ENCODE measurements at regions not wholly inside any gene's neighbourhood (a gene's known extent, or its start where the extent isn't known, plus 50 kb on each side); places are given as distances from the start of the nearest gene placed in this dataset.

- TF ChIP-seq POLR2AphosphoS5 (IDR thresholded peaks at IDR 0.05; ENCODE audit: low read depth, low read length) (no peak), ZNF274 (IDR thresholded peaks at IDR 0.05; ENCODE audit: low read depth, low read length) (no peak), CTCF (IDR thresholded peaks at IDR 0.05 in 2 of 3, conservative IDR thresholded peaks at IDR 0.05 in 1 of 3; ENCODE audit: borderline replicate concordance in 1 of 3, insufficient read depth in 1 of 3, low read depth in 2 of 3, low read length in 2 of 3) (no peak), EGR1 (IDR thresholded peaks at IDR 0.05; ENCODE audit: low read depth) (no peak), POLR2A (IDR thresholded peaks at IDR 0.05; ENCODE audit: borderline replicate concordance, extremely low read depth, insufficient read depth, insufficient read length) (no peak), EZH2phosphoT487 (IDR thresholded peaks at IDR 0.05; ENCODE audit: borderline replicate concordance) (no peak), CEBPB (IDR thresholded peaks at IDR 0.05; ENCODE audit: low read depth) (no peak), TCF7L2 (IDR thresholded peaks at IDR 0.05; ENCODE audit: borderline replicate concordance, extremely low read depth, insufficient read depth, insufficient read length) (no peak), FOSL1 (IDR thresholded peaks at IDR 0.05; ENCODE audit: low read depth) (no peak), YY1 (IDR thresholded peaks at IDR 0.05; ENCODE audit: extremely low read depth, insufficient replicate concordance, low read depth, low read length) (no peak)
- TF ChIP-seq, protein P1, sequence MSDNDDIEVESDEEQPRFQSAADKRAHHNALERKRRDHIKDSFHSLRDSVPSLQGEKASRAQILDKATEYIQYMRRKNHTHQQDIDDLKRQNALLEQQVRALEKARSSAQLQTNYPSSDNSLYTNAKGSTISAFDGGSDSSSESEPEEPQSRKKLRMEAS (IDR thresholded peaks at IDR 0.05): no peak
- TF ChIP-seq, protein P2, sequence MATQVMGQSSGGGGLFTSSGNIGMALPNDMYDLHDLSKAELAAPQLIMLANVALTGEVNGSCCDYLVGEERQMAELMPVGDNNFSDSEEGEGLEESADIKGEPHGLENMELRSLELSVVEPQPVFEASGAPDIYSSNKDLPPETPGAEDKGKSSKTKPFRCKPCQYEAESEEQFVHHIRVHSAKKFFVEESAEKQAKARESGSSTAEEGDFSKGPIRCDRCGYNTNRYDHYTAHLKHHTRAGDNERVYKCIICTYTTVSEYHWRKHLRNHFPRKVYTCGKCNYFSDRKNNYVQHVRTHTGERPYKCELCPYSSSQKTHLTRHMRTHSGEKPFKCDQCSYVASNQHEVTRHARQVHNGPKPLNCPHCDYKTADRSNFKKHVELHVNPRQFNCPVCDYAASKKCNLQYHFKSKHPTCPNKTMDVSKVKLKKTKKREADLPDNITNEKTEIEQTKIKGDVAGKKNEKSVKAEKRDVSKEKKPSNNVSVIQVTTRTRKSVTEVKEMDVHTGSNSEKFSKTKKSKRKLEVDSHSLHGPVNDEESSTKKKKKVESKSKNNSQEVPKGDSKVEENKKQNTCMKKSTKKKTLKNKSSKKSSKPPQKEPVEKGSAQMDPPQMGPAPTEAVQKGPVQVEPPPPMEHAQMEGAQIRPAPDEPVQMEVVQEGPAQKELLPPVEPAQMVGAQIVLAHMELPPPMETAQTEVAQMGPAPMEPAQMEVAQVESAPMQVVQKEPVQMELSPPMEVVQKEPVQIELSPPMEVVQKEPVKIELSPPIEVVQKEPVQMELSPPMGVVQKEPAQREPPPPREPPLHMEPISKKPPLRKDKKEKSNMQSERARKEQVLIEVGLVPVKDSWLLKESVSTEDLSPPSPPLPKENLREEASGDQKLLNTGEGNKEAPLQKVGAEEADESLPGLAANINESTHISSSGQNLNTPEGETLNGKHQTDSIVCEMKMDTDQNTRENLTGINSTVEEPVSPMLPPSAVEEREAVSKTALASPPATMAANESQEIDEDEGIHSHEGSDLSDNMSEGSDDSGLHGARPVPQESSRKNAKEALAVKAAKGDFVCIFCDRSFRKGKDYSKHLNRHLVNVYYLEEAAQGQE (IDR thresholded peaks at IDR 0.05; ENCODE audit: low read depth): no peak
These were observed 369.6 kb downstream of the OTOL1 start for GRCh38 chr3:161866176-161866575.

Measured in HCT116 (cell line).